Breast epithelium (tissue), 4 donors: ENCODE measurements at regions not wholly inside any gene's neighbourhood (a gene's known extent, or its start where the extent isn't known, plus 50 kb on each side); places are given as distances from the start of the nearest gene placed in this dataset.

Source experiments
- DNase-seq, 2 donors: peaks; one replicate each; pipeline ENCODE4 v3.0.0-alpha.2; 2019; ENCODE audit warnings: low spot score in 2 of 2
- H3K27ac ChIP-seq, 2 donors: fragments of 200-600 bp; sonication (generic) in 1 of 2; one replicate each; pipeline ENCODE4 v1.5.1; 2016 to 2019; ENCODE audit warnings: mild to moderate bottlenecking in 1 of 2
- H3K27me3 ChIP-seq, 2 donors: fragments of 200-600 bp; sonication (generic) in 1 of 2; one replicate each; pipeline versions ENCODE4 v1.5.1 to v1.6.0; 2017 to 2019; ENCODE audit warnings: control low read depth in 1 of 2, mild to moderate bottlenecking in 1 of 2
- H3K36me3 ChIP-seq: fragments of 200-600 bp; one replicate; pipeline ENCODE4 v1.5.1; 2019
- H3K4me1 ChIP-seq, 2 donors: fragments of 200-600 bp; sonication (generic); one replicate each; pipeline ENCODE4 v1.5.1; 2016 to 2019; ENCODE audit warnings: control low read depth in 1 of 2
- H3K4me3 ChIP-seq, 3 donors: fragments of 200-600 bp; sonication (generic); 1 replicate in 2 of 3; 2 replicates in 1 of 3; pipeline ENCODE4 v1.5.1; 2016 to 2019; ENCODE audit warnings: mild to moderate bottlenecking in 3 of 3, moderate library complexity in 2 of 3
- H3K9me3 ChIP-seq, 2 donors: fragments of 200-600 bp; sonication (generic) in 1 of 2; one replicate each; pipeline ENCODE4 v1.5.1; 2016 to 2019; ENCODE audit warnings: control low read depth in 1 of 2
- POLR2A ChIP-seq: fragments of 450-650 bp; IDR thresholded peaks from one replicate; pipeline ENCODE4 v1.6.1; 2016; ENCODE audit warnings: antibody characterized with exemption, mild to moderate bottlenecking, moderate library complexity
- POLR2AphosphoS5 ChIP-seq, 3 donors: sonication (generic); formaldehyde crosslinking; IDR thresholded peaks; one replicate each; pipeline ENCODE4 v1.6.1; 2017; ENCODE audit warnings: antibody characterized with exemption in 3 of 3
- intact Hi-C: fragments of 100-400 bp; cut with DNase I; formaldehyde crosslinking; loops from one replicate; pipeline ENCODE4 v1.15.1; 2023; ENCODE audit warnings: low total_unique reads
- TF ChIP-seq, protein P1 (sequence below), 3 donors: fragments of 450-650 bp; IDR thresholded peaks; one replicate each; pipeline ENCODE4 v1.5.1; 2016 to 2017; ENCODE audit warnings: antibody characterized with exemption in 3 of 3, mild to moderate bottlenecking in 3 of 3, moderate library complexity in 3 of 3

- no peak for DNase-seq
- Histone ChIP-seq H3K27me3 (no peaks in the 10 kb centered on the region), H3K4me1 (no peaks in the 10 kb centered on the region), H3K36me3 (no peaks in the 10 kb centered on the region), H3K4me3 (no peak overlapping the region), H3K9me3 (peaks cover 6 to 18% of the 10 kb centered on the region in 2 donors), H3K27ac (no peak overlapping the region)
- intact Hi-C loops: no loop called here
- TF ChIP-seq POLR2AphosphoS5 (IDR thresholded peaks at IDR 0.05): no peak
- TF ChIP-seq POLR2A: no peak
- TF ChIP-seq, protein P1, sequence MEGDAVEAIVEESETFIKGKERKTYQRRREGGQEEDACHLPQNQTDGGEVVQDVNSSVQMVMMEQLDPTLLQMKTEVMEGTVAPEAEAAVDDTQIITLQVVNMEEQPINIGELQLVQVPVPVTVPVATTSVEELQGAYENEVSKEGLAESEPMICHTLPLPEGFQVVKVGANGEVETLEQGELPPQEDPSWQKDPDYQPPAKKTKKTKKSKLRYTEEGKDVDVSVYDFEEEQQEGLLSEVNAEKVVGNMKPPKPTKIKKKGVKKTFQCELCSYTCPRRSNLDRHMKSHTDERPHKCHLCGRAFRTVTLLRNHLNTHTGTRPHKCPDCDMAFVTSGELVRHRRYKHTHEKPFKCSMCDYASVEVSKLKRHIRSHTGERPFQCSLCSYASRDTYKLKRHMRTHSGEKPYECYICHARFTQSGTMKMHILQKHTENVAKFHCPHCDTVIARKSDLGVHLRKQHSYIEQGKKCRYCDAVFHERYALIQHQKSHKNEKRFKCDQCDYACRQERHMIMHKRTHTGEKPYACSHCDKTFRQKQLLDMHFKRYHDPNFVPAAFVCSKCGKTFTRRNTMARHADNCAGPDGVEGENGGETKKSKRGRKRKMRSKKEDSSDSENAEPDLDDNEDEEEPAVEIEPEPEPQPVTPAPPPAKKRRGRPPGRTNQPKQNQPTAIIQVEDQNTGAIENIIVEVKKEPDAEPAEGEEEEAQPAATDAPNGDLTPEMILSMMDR (IDR thresholded peaks at IDR 0.05): no peak
Observed at GRCh38 chr2:129255610-129256313, 723.7 kb upstream of the RAB6C start.

DNA sequence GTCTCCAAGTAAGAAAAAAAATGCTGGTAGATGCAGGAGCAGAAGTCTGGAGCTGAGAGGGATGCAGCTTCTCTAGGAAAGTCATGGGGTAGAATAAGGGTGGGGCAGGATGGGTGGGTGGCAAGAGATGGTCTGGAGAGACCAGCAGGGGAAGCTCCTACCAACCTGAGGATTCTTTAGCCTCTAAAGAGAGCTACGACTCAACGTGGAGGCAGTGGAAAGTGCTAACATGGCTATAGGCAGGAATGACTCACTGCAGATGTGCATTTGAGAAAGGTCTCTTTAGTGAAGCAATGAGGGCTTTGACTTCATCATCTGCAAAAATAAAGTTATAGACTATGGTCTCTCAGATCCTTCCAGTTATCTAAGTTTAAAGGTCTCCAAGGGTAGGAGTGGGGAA, 722.8 kb upstream of the RAB6C start:
- Histone ChIP-seq H3K4me1 (no peaks in the 10 kb centered on the region), H3K27ac (no peak overlapping the region), H3K9me3 (peaks cover 6 to 18% of the 10 kb centered on the region in 2 donors), H3K36me3 (no peaks in the 10 kb centered on the region), H3K4me3 (no peak overlapping the region), H3K27me3 (no peaks in the 10 kb centered on the region)
- DNase-seq: no peak
- TF ChIP-seq POLR2AphosphoS5 (IDR thresholded peaks at IDR 0.05): no peak
- TF ChIP-seq, protein P1 (IDR thresholded peaks at IDR 0.05): no peak
- no peak for TF ChIP-seq POLR2A
- intact Hi-C loops: no loop called here

- DNase-seq: no peak
- Histone ChIP-seq H3K9me3 (peaks cover 6 to 34% of the 10 kb centered on the region in 2 donors), H3K27me3 (no peaks in the 10 kb centered on the region), H3K27ac (no peak overlapping the region), H3K36me3 (no peaks in the 10 kb centered on the region), H3K4me1 (no peaks in the 10 kb centered on the region), H3K4me3 (no peak overlapping the region)
- intact Hi-C loops: no loop called here
- TF ChIP-seq POLR2A (no peak), POLR2AphosphoS5 (IDR thresholded peaks at IDR 0.05) (no peak)
- TF ChIP-seq, protein P1 (IDR thresholded peaks at IDR 0.05): no peak
Observed at GRCh38 chr2:129262934-129263333, 716.5 kb upstream of the RAB6C start.

GRCh38 chr2:129263939-129264338, 715.5 kb upstream of the RAB6C start:
- TF ChIP-seq POLR2A: no peak
- no peak for TF ChIP-seq POLR2AphosphoS5 (IDR thresholded peaks at IDR 0.05)
- TF ChIP-seq, protein P1 (IDR thresholded peaks at IDR 0.05): no peak
- Histone ChIP-seq H3K9me3 (peaks cover 4 to 24% of the 10 kb centered on the region in 2 donors), H3K4me3 (no peak overlapping the region), H3K27me3 (no peaks in the 10 kb centered on the region), H3K4me1 (no peaks in the 10 kb centered on the region), H3K36me3 (no peaks in the 10 kb centered on the region), H3K27ac (no peak overlapping the region)
- no peak for DNase-seq
- intact Hi-C loops: no loop called here

DNA sequence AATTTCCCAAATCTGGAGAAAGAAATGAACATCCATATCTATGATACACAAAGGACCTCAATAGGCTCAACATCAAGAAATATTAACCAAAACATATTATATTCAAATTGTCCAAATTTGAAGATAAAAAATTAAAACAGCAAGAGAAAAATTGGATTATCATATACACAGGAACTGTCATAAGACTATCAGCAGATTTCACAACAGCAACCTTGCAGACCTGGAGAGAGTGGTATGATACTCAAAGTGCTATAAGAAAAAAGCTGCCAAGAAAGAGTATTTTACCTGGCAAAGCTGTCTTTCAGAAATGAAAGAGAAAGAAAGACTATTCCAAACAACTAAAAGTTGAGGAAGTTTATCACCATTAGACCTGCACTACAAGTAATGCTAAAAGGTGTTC, 711.9 kb upstream of the RAB6C start:
- Histone ChIP-seq H3K27me3 (no peaks in the 10 kb centered on the region), H3K27ac (no peak overlapping the region), H3K4me1 (no peaks in the 10 kb centered on the region), H3K36me3 (no peaks in the 10 kb centered on the region), H3K4me3 (no peak overlapping the region), H3K9me3 (peaks cover 0 to 18% of the 10 kb centered on the region in 2 donors)
- intact Hi-C loops: no loop called here
- DNase-seq: no peak
- TF ChIP-seq POLR2A (no peak), POLR2AphosphoS5 (IDR thresholded peaks at IDR 0.05) (no peak)
- TF ChIP-seq, protein P1 (IDR thresholded peaks at IDR 0.05): no peak
